HG02623 (cell line): ENCODE measurements at regions not wholly inside any gene's neighbourhood (a gene's known extent, or its start where the extent isn't known, plus 50 kb on each side); places are given as distances from the start of the nearest gene placed in this dataset.
A peak's percentile ranks its signal among the peaks of the same experiment; 100 is the strongest.
"Not testable (repeated sequence)": the region's sequence is repeated elsewhere in the genome, so short reads cannot be mapped to it uniquely, and the experiment has no call there.

Source experiments
- ATAC-seq: cut with Tn5 transposase; IDR thresholded peaks from one replicate; pipeline ENCODE4 v1.9.1; 2021; ENCODE audit warnings: moderate library complexity; ENCODE audit not compliant: unreplicated experiment

- no peak for ATAC-seq
Measured at GRCh38 chr3:177356113-177356512, 158.8 kb upstream of the TBL1XR1 start.

GRCh38 chr3:177356952-177357351 lies 159.7 kb upstream of the TBL1XR1 start:
- ATAC-seq: no peak

- no peak for ATAC-seq
Measured at GRCh38 chr3:177357352-177358090, 160.2 kb upstream of the TBL1XR1 start.

GRCh38 chr3:177358091-177358976 lies 161.1 kb upstream of the TBL1XR1 start:
- ATAC-seq: peak; percentile 36

- no peak for ATAC-seq
Measured at GRCh38 chr3:177358977-177359592, 161.8 kb upstream of the TBL1XR1 start.

GRCh38 chr3:177359593-177360357 lies 162.5 kb upstream of the TBL1XR1 start:
- peak; percentile 79 for ATAC-seq

- no peak for ATAC-seq
Measured at GRCh38 chr3:177361081-177361938, 164.0 kb upstream of the TBL1XR1 start.

GRCh38 chr3:177362626-177363025 lies 165.3 kb upstream of the TBL1XR1 start:
- no peak for ATAC-seq

- no peak for ATAC-seq
Measured at GRCh38 chr3:177364236-177364635, 167.0 kb upstream of the TBL1XR1 start.

GRCh38 chr3:177365294-177365693 lies 168.0 kb upstream of the TBL1XR1 start:
- not testable (repeated sequence) for ATAC-seq

GRCh38 chr3:177367788-177368187 lies 170.5 kb upstream of the TBL1XR1 start:
- ATAC-seq: no peak

- ATAC-seq: no peak
Measured at GRCh38 chr3:177370246-177370822, 173.1 kb upstream of the TBL1XR1 start.

GRCh38 chr3:177371146-177371545 lies 173.9 kb upstream of the TBL1XR1 start:
- ATAC-seq: no peak

- no peak for ATAC-seq
Measured at GRCh38 chr3:177371888-177372287, 174.6 kb upstream of the TBL1XR1 start.

GRCh38 chr3:177374323-177374722 lies 177.0 kb upstream of the TBL1XR1 start:
- ATAC-seq: no peak

- ATAC-seq: no peak
Measured at GRCh38 chr3:177375316-177375715, 178.0 kb upstream of the TBL1XR1 start.

GRCh38 chr3:177377166-177377565 lies 179.9 kb upstream of the TBL1XR1 start:
- ATAC-seq: no peak

- ATAC-seq: peak; percentile 57
Measured at GRCh38 chr3:177378168-177378567, 180.9 kb upstream of the TBL1XR1 start.

- ATAC-seq: no peak
Measured at GRCh38 chr3:177379045-177379444, 181.8 kb upstream of the TBL1XR1 start.

GRCh38 chr3:177381070-177381469 lies 183.8 kb upstream of the TBL1XR1 start:
- ATAC-seq: no peak
